TTC549 (cell line): ENCODE measurements at regions not wholly inside any gene's neighbourhood (a gene's known extent, or its start where the extent isn't known, plus 50 kb on each side); places are given as distances from the start of the nearest gene placed in this dataset.
"Not testable (repeated sequence)": the region's sequence is repeated elsewhere in the genome, so short reads cannot be mapped to it uniquely, and the experiment has no call there.

Source experiments
- FAIRE-seq: peaks from 2 replicates; lab custom pipeline; 2012; peaks lifted over from hg19 to GRCh38; lab: Jason Lieb, UNC

DNA sequence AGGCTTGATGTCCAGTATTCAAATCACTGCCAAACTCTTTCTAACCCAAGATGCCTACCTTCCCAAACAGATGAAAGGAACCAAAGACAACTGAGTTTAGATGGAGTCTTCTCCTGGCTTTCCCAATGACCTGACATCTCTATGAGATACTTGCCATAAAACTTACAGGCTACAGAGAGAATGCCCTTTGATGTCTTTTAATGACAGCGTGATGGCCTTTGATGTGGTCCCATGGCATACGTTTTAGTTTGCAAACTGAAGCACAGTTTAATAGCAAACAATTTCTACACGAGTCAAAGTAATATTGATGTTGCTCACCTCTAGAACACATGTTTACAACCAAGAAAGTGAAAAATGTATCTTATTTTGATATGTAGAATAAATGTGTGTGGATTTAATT is 73.2 kb downstream of the ZIC4 start:
- FAIRE-seq: no peak

DNA sequence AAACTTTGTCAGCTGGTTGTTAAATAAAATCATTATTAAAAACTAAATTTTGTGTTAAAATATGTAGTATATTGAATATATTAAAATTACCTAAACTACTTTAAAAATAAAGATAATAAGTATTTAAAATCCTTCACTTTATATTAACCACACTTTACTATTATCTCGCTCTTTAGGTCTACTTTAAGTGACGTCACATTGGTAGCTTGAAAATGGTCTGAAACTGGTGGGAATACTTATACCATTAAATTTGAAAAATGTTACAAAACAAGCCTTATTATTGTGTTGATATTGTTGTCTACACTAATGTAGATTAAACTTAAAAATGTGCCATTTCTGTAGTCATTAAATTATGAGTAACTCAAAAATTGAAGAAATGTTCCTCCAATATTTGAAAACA is 77.6 kb downstream of the ZIC4 start:
- peak; percentile 58 for FAIRE-seq

DNA sequence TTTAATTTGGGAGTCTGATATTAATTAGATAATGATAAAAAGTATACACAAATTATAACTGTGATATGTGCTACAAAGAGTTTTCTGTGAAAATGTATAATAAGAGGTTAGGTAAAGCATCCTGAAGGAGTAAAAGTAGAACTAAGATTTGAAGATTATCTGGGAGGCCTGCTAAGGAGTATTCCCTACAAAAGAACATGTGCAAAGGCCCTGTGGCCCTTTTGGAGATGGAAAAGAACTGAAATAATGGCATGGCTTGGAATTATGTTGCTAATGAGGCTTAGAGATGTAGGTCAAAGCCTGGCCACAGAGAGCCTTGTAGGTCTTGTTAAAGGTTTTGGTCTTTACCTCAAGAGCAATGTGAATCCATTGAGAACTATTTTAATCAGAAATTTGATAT is 82.0 kb downstream of the ZIC4 start:
- FAIRE-seq: no peak

DNA sequence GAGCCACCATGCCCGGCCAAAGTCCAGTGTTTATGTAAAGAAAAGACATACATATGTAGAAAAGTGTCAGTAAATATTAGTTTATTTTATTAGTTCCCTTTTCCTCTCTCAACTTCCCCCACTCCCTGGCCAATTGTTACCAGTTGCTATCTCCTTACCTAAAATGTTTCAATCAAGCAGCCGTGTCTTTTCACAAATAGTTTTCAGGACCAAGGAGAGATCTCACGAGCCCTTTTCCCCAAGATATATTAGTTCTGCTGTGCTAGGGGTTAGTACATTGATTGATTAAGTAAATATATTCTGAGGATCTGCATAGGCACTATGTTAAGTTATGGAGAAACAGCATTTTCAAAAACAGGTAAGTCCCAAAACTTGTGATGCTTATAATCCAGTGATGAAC is 87.4 kb downstream of the ZIC4 start:
- FAIRE-seq: no peak

DNA sequence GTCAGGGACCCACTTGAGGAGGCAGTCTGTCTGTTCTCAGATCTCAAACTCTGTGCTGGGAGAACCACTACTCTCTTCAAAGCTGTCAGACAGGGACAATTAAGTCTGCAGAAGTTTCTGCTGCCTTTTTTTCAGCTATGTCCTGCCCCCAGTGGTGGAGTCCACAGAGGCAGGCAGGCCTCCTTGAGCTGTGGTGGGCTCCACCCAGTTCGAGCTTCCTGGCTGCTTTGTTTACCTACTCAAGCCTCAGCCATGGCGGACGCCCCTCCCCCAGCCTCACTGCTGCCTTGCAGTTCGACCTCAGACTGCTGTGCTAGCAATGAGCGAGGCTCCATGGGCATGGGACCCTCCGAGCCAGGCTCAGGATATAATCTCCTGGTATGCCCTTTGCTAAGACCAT is 89.3 kb downstream of the ZIC4 start:
- not testable (repeated sequence) for FAIRE-seq

DNA sequence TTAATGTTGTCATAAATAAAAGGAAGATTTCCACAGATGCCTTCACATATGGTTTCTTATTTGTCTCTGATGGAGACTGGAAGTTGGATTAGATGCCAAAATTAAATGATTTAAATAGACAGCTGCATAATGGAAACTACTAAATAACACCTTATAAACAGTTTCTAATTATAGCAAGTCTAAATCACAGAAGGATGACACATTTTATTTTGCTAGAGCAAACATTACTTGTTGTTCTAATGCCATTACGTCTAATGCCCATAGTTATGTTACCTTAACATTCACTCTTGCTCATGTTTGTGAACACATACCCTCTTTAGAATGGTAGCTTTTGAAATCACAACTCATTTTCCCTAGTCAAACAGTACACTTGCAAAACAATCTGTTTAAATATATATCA is 92.8 kb downstream of the ZIC4 start:
- no peak for FAIRE-seq

DNA sequence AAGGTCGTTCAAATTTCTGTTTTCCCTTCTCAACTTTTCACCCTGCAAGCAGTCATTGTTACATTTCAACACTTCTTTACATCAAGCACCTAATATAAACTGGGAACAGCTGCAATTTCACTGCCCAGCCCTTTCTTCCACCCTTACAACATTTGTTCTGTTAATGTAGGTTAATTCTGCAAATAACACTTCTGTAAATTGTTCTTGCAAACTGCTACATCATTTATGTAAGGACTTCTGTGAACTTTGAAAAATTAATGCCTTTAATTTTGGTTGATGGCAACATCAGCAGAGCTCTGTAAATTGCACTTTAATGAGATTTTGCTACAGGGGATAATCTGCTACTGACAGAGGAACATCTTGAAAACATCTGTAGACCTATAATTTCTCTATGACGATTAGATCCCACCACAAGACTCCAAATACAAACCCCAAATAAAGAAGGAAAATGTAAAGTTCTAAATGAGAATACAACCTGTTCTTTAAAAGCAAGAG is 93.5 kb downstream of the ZIC4 start:
- FAIRE-seq: no peak

DNA sequence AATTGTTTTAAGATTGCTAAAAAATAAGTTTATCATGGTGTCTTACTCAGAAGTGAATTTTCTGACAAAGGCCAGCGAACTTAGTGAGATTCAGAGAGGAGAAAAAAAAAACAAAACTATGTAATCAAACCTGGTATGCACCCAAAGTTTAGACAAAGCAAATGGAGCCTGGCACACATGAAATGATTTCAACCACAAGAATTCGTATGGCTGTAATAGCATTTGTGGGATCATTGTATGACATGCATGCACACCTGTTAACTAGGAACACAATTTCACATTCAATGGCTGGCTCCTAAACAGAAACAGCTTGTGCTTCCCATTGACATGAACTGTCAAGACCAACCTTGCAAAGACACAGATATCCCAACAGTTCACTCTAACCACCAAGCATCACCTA is 94.6 kb downstream of the ZIC4 start:
- no peak for FAIRE-seq

DNA sequence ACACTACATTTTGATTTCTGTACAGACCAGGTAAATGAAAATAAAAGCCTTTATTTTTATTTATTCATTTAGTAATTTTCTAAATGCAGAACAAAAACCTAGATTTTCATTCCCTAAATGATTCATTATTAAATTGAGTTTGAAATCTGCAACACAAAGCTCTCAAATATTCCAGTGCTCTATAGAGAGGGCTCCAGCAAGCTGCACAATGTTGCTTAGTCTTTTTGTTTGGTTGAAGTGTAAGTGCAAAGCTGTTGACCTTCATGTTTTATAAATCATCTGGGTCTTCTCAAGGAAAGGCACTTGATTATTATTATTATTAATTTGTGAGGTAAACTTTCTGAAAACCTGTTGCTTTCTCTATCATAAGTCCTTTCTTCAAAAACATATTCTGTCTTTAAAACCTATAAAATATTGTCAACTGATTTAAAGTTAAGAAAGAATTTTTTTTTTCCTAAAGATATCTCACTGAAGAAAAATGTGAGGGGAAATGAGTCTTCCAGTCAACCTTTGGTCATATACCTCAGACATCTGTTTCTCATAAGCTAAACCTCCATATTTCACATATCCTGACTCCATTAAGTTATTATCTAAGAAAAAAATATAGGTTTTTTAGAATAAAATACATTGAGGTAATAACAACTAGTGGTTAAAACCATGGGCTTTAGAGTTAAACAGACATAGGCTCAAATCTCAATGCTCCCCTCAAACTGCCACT is 100.7 kb downstream of the ZIC4 start:
- FAIRE-seq: no peak

DNA sequence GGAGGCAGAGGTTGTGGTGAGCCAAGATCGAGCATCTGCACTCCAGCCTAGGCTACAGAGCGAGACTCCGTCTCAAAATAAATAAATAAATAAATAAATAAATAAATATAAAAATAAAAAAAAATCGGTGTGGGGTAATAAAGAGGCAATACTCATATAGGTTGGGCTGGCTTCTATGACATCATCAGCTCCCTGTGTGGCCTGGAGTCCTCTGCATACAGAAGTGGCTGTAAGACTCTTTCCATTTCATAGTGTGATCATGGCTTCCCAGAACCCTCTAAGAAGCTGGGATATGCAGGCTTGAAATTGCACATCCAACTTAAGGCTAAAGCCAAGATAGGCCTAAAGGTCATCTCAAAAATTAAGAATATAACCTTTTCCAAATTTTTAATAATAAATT is 101.6 kb downstream of the ZIC4 start:
- FAIRE-seq: no peak

DNA sequence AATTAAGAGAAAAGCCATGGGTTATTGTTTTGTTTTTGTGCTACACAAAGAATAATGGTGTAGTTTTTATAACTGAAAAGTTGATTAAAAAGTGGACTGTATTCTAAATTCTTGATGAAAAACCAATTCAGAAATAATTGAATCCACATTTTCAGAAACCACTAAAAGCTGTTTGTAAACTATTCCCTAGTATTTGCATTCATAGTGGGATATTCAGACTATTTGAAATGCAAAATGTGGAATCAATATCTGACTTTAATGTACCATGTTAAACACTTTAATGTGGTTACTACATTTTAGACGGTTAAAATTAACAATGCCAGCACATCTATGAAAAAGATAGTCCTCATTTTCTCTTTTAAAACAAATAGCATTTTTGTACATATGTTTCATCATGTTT is 104.6 kb downstream of the ZIC4 start:
- no peak for FAIRE-seq

DNA sequence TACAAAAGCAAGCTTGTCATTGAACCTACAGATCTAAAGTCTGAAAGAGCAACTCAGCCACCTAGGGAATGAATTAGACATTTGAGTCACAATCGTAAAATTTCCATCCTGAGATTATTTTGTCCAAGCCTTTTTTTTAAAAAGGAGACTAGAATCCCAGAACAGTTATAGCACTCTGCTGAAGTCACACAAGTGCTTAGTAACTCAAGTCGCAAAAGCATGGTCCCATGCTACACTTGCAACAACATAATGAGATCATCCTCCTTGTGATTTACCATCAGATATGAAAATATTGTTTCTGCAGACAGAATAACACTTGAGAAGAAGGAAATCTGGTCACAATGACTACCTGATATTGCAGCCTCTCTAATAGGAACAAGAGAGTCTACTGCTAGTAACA is 106.7 kb downstream of the ZIC4 start:
- FAIRE-seq: no peak

DNA sequence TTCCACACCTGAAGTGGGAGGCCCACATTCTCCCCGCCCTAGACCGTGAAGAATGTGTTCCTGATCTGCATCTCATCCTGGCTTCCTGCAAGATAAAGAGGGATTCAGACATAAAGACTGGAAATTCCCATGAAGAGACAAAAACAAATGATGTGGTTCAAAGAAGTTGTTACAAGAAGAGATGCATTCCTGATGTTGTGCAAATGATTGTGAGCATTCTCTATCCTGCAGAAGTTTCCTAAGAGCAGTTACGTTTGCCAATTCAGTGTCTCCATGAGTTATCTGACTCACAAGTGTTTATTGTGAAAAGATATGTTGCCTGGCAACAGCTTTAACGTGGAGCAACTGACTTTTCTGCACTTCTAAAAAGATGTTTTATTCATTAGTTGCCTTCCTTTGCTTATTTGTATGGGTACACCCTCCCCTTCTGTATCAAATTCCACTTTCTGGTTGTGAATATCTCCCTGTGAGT is 107.8 kb downstream of the ZIC4 start:
- no peak for FAIRE-seq

DNA sequence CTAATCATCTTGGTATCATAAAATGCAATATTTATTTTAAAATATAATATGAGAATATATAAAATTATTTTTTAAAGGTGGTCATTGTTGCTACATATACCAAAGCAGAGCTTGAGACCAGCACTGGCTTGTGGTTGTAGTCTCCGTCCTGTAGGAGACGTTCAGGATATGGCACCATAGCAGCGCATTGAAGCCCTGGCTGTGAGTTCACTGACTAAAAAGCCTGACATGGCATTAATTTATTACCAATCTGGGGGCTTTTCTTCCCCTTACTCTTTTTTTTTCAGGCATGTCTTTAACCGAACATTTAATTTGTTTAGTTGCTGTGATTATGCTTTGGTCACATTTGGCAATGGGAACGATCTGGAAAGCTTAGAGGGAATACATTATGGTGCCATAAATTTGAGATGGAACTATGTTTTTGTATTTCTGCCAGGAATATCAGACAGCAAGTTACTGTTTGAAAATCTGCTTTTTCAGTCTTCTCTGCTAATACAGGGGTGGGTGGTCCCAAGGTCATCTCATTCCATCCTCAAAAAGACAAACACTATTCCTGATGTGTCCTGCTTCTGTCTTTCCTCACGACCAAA is 108.5 kb downstream of the ZIC4 start:
- no peak for FAIRE-seq

DNA sequence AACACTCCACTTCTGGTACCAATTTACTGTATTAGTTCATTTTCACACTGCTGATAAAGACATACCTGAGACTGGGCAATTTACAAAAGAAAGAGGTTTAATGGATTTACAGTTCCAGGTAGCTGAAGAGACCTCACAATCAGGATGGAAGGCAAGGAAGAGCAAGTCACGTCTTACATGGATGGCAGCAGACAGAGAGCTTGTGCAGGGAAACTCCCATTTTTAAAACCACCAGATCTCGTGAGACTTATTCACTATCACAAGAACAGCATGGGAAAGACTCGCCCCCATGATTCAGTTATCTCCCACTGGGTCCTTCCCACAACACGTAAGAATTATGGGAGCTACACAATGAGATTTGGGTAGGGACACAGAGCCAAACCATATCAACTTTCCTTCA is 119.0 kb downstream of the ZIC4 start:
- not testable (repeated sequence) for FAIRE-seq

DNA sequence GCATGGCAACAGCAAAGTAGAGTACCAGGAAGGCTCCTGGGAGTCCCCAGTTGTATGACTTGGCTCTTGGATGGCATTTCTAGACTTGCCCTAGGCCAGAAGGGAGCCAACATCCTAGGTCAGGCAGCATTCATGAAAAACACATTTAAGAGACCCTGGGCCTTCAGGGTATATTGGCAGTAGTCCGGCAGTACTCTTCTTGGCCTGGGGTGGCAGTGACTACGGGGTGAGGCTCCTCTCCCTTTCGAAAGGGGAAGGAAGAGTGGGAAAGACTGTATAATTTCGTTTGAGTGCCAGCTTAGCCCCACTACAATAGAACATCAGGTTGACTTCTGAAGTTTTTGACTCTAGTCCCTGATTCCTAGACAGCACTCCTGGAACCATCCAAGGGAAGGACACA is 136.4 kb downstream of the ZIC4 start:
- FAIRE-seq: no peak

DNA sequence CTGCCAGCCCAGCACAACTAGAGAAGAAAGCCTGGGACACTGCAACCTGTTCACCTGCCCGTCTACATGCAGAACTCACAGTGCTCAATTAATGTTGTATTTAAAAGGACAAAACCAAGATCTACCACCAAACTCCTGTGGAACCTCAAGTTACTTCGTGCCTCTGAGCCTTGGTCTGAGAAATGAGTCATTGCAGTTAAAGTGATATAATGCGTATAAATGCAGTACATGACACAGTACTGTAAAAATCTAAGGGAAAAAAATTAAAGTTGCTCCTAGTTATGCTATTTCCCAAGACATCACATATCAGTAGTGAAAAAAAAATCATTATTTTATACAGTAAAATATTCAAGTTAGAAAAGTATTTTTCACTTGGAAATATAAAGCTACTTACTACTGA is 138.9 kb downstream of the ZIC4 start:
- FAIRE-seq: no peak

DNA sequence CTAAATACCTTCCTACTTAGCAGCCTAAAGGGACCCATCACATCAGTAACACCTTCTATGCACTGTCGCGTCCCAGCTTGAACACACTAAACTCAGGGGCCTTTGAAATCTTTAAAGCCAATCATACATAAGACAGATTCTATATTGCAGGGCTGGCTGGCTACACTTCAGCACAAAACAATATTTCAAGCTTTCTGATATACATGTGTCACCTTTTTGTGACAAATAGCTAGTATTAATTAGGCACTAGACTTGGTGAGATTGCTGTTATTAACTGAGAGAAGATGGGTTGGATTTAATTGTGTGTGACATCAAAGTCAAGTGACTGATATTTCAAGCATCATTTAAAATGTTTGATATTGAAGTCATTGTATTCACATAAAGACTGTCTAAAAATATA is 148.4 kb downstream of the ZIC4 start:
- no peak for FAIRE-seq

DNA sequence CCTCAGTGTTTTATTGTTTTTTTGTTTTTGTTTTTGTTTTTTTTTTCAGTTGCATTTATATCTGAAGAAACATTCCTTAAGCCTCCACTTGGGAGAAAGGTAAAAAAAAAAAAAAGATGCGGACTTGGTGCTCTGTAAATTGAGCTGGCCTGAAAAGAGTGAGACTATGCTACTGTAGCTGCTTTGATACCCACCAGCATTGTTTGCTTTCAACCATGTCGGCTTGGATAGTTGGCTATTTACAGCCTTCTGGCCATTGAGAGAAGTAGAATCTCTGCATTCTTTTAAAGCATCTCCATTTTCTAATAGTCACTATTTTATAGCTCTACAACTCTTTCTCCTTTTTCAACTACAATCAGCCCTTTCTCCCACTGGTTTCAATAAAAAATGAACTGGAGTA is 149.6 kb downstream of the ZIC4 start:
- FAIRE-seq: no peak

DNA sequence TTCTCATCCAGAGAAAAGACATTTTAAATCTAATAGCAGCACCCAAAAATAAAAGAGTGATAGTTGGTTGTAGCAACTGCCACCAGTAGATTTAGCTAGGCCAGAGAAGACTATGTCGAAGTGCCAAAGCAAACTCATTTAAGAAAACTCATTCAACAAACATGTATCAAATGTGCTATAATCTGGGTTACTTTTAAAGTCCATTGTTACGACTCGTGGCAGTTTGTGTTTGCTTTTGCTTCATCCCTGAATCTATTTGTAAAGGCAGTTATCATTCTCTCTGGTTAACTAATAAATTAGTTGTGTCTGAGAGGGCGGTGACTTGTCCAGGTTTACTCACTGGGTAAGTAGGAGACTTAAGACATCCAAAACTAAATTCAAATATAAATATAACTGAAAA is 159.4 kb downstream of the ZIC4 start:
- FAIRE-seq: no peak

DNA sequence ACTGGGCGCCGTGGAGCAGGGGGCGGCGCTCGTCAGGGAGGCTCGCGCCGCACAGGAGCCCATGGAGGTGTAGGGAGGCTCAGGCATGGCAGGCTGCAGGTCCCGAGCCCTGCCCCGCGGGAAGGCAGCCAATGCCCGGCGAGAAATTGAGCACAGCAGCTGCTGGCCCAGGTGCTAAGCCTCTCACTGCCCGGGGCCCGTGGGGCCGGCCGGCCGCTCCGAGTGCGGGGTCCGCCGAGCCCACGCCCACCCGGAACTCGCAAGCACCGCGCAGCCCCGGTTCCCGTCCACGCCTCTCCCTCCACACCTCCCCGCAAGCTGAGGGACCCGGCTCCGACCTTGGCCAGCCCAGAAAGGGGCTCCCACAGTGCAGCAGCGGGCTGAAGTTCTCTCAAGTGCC is 160.7 kb downstream of the ZIC4 start:
- FAIRE-seq: not testable (repeated sequence)

DNA sequence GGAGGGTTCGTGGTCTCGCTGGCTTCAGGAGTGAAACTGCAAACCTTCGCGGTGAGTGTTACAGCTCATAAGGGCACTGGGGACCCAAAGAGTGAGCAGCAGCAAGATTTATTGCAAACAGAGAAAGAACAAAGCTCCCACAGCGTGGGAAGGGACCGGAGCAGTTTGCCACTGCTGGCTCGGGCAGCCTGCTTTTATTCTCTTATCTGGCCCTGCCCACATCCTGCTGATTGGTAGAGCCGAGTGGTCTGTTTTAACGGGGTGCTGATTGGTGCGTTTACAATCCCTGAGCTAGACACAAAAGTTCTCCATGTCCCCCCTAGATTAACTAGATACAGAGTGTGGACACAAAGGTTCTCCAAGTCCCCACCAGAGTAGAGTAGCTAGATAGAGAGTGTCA is 161.3 kb downstream of the ZIC4 start:
- FAIRE-seq: not testable (repeated sequence)

DNA sequence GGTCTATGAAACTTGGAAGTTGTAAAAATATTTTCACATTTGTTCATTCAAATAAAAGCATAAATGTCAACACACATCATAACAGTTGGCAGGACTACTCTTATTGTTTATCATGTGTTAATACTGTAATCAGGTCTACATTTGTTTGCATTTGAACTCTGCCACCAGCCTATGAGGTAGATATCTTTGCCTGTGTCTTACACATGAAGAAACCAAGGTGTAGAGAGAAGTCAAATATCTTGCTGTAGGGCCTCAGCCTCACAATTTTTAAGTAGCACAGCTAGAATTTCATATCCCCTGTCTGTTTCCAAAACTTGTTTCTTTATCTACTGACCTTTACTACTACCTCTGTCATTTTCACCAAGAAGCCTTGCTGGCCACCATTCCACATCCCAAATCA is 161.9 kb downstream of the ZIC4 start:
- no peak for FAIRE-seq

DNA sequence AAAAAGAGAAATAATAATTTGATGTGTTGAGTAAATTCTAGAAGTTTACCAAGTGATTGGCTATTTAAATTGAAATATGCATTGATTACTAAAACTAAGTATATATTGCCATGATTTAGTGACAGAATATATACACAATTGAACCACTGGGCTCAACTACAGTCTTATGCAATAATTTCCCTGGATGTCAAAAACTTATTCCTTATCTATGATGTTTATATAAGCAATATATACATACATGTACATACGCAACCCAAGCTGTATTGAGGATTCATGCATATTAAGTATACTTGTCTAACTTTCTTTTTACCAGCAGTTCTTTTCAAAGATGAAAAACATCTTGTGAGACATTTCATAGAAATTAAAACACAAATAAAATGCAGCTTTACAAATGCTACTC is 165.8 kb downstream of the ZIC4 start:
- no peak for FAIRE-seq
